GM20000 (cell line): ENCODE measurements at regions not wholly inside any gene's neighbourhood (a gene's known extent, or its start where the extent isn't known, plus 50 kb on each side); places are given as distances from the start of the nearest gene placed in this dataset.
"Not testable (repeated sequence)": the region's sequence is repeated elsewhere in the genome, so short reads cannot be mapped to it uniquely, and the experiment has no call there.

Source experiments
- DNase-seq: peaks from one replicate; pipeline ENCODE4 v3.0.0; 2012; ENCODE audit warnings: low spot score
- TF ChIP-seq, protein P1 (sequence below): IDR thresholded peaks from 2 replicates; pipeline ENCODE4 v1.5.1; 2012; ENCODE audit warnings: mild to moderate bottlenecking, control low read depth; ENCODE audit errors: extremely low read depth, missing control alignments

- TF ChIP-seq, protein P1, sequence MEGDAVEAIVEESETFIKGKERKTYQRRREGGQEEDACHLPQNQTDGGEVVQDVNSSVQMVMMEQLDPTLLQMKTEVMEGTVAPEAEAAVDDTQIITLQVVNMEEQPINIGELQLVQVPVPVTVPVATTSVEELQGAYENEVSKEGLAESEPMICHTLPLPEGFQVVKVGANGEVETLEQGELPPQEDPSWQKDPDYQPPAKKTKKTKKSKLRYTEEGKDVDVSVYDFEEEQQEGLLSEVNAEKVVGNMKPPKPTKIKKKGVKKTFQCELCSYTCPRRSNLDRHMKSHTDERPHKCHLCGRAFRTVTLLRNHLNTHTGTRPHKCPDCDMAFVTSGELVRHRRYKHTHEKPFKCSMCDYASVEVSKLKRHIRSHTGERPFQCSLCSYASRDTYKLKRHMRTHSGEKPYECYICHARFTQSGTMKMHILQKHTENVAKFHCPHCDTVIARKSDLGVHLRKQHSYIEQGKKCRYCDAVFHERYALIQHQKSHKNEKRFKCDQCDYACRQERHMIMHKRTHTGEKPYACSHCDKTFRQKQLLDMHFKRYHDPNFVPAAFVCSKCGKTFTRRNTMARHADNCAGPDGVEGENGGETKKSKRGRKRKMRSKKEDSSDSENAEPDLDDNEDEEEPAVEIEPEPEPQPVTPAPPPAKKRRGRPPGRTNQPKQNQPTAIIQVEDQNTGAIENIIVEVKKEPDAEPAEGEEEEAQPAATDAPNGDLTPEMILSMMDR, result no peak
- no peak for DNase-seq
Measured at GRCh38 chr7:115799430-115799829, 231.1 kb downstream of the TFEC start.

DNA sequence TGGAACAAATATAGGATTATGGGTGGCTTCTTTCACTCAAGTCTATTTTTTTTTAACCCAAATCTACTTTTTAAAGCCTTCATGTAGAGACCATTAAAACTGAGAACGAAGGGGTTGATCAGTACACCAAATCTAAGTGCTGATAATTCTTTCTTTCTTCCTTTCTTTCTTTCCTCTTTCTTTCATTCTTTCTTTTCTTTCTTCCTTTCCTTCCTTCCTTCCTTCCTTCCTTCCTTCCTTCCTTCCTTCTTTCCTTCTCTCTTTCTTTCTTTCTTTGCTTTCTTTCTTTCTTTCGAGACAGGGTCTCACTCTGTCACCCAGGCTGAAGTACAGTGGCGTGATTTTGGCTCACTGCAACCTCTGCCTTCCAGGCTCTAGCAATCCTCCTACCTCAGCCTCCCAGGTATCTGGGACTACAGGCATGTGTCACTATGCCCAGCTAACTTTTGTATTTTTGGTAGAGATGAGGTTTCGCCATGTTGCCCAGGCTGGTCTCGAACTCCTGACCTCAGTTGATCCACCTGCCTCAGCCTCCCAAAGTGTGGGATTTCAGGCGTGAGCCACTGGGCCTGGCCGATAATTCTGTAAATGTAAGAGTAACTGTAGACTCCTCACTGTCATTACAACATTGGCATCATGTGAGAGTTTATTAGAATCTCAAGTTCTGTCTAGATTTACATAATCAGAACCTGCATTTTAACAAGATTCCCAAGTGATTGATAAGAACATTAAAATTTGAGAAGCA, 236.4 kb downstream of the TFEC start:
- TF ChIP-seq, protein P1, result no peak
- no peak for DNase-seq

- TF ChIP-seq, protein P1, result no peak
- DNase-seq, result no peak
Measured at GRCh38 chr7:115789901-115790300, 240.7 kb downstream of the TFEC start.

DNA sequence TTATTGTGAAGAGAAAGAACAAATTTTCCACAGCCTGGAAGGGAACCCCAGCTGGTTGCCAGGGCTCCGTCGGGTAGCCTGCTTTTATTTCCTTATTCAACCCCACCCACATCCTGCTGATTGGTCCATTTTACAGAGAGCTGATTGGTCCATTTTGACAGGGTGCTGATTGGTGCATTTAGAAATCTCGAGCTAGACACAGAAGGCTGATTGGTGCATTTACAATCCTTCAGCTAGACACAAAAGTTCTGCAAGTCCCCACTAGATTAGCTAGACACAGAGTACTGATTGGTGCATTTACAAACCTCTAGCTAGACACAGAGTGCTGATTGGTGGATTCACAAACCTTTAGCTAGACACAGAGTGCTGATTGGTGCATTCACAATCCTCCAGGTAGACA, 241.1 kb downstream of the TFEC start:
- not testable (repeated sequence) for DNase-seq

DNA sequence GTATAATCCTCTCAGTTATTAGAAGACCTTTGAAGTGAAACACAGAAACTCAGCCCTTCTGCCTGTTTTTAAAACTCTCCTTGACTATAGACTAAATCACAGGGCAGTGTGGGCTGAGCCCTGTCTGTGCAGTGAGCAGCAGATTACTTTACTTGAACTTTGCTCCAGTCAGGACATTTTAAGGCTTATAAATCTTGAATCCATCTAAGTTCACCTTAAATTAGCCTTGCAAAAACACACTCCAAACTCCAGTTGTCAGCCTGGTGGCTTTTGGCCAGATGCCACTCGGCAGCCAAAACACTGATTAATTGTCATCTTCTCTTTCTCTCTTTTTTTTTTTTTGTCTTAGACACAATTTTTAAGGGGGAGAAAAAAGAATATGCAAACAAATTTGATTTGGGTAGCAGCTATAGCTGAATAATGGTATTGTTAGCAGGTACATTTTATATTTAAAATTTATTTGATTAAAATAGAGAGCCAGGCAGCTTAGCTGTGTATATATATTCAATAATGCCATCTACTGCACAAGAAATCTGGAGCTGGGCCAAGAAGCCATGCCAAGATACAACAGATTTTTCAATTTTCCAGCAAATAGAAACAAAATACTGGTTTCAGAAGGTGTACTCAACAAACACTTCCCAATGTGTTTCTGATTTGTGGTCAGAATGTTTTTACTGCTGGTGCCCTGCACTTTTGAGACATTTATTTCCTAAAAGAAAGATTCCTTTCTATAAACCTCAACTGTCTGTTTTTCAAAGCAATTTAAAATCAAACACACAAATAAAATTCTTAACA, 247.7 kb downstream of the TFEC start:
- DNase-seq, result no peak
- TF ChIP-seq, protein P1, result no peak

GRCh38 chr7:115779561-115779960, 251.0 kb downstream of the TFEC start:
- TF ChIP-seq, protein P1, result no peak
- no peak for DNase-seq

- DNase-seq, result no peak
Measured at GRCh38 chr7:115775981-115776380, 254.6 kb downstream of the TFEC start.

More at GRCh38 chr7:115775981-115776380, 254.6 kb downstream of the TFEC start:
- TF ChIP-seq, protein P1, result no peak
